Sigmoid colon (tissue), 4 donors: ENCODE measurements at regions not wholly inside any gene's neighbourhood (a gene's known extent, or its start where the extent isn't known, plus 50 kb on each side); places are given as distances from the start of the nearest gene placed in this dataset.

ENCODE experiments used
- CTCF ChIP-seq, 4 experiments: fragments of 450-650 bp in 3 of 4; fragments of 200-600 bp in 1 of 4; IDR thresholded peaks; one replicate each; pipeline ENCODE4 v1.5.1; 2016 to 2019; ENCODE audit warnings: antibody characterized with exemption in 4 of 4, mild to moderate bottlenecking in 3 of 4, moderate library complexity in 2 of 4
- POLR2A ChIP-seq, 2 donors: fragments of 450-650 bp; IDR thresholded peaks; one replicate each; pipeline ENCODE4 v1.6.1; 2016; ENCODE audit warnings: antibody characterized with exemption in 2 of 2, mild to moderate bottlenecking in 2 of 2, moderate library complexity in 2 of 2
- POLR2AphosphoS5 ChIP-seq, 4 donors: sonication (generic); formaldehyde crosslinking; IDR thresholded peaks; one replicate each; pipeline ENCODE4 v1.6.1; 2017; ENCODE audit warnings: antibody characterized with exemption in 4 of 4

GRCh38 chr3:189419038-189419437, 212.2 kb upstream of the TP63 start:
- TF ChIP-seq POLR2A (IDR thresholded peaks at IDR 0.05): no peak
- no peak for TF ChIP-seq CTCF (IDR thresholded peaks at IDR 0.05)
- no peak for TF ChIP-seq POLR2AphosphoS5 (IDR thresholded peaks at IDR 0.05)
